Keratinocyte (primary cell): ENCODE measurements at regions not wholly inside any gene's neighbourhood (a gene's known extent, or its start where the extent isn't known, plus 50 kb on each side); places are given as distances from the start of the nearest gene placed in this dataset.

Experiments used
- DNase-seq: peaks from one replicate; pipeline ENCODE4 v3.0.0-alpha.2; 2011; ENCODE audit warnings: low read depth, missing footprints, low spot score
- FAIRE-seq: peaks from 2 replicates; lab custom pipeline; 2011; peaks lifted over from hg19 to GRCh38; lab: Jason Lieb, UNC
- H2AFZ ChIP-seq: 2 replicates; pipeline ENCODE4 v1.6.0; 2012; ENCODE audit warnings: low read length, control low read depth, inconsistent platforms; ENCODE audit not compliant: control insufficient read depth
- H3K27ac ChIP-seq: 2 replicates; pipeline ENCODE4 v1.5.1; 2011; ENCODE audit warnings: low read length; ENCODE audit not compliant: control insufficient read depth, insufficient read depth
- H3K27me3 ChIP-seq: 3 replicates; pipeline ENCODE4 v1.6.0; 2011; ENCODE audit warnings: low read length; ENCODE audit not compliant: control insufficient read depth, insufficient read depth; ENCODE audit errors: extremely low read depth
- H3K36me3 ChIP-seq, 2 experiments: 2 replicates in 1 of 2; 3 replicates in 1 of 2; pipeline ENCODE4 v1.5.1; 2011; ENCODE audit warnings: low read length in 2 of 2, mild to moderate bottlenecking in 1 of 2; ENCODE audit not compliant: control insufficient read depth in 2 of 2, insufficient read depth in 2 of 2; ENCODE audit errors: extremely low read depth in 1 of 2
- H3K4me1 ChIP-seq: 3 replicates; pipeline ENCODE4 v1.5.1; 2011; ENCODE audit warnings: low read length; ENCODE audit not compliant: control insufficient read depth, insufficient read depth; ENCODE audit errors: extremely low read depth
- H3K4me2 ChIP-seq: 3 replicates; pipeline ENCODE4 v1.6.0; 2011; ENCODE audit warnings: low read depth, low read length; ENCODE audit not compliant: control insufficient read depth, insufficient read depth; ENCODE audit errors: extremely low read depth
- H3K4me3 ChIP-seq, 3 experiments: fragments of 200-600 bp in 1 of 3; sonication (generic) in 1 of 3; 2 replicates in 2 of 3; 3 replicates in 1 of 3; pipeline ENCODE4 v1.5.1; 2011 to 2016; ENCODE audit warnings: low read length in 3 of 3, mild to moderate bottlenecking in 3 of 3, control low read depth in 2 of 3, inconsistent platforms in 1 of 3, low read depth in 1 of 3, mixed read lengths in 1 of 3, mixed run types in 1 of 3, moderate library complexity in 1 of 3; ENCODE audit not compliant: control insufficient read depth in 2 of 3, insufficient read depth in 2 of 3; ENCODE audit errors: extremely low read depth in 1 of 3
- H3K79me2 ChIP-seq: 2 replicates; pipeline ENCODE4 v1.6.0; 2012; ENCODE audit warnings: low read length; ENCODE audit not compliant: control insufficient read depth, insufficient read depth
- H3K9ac ChIP-seq: 3 replicates; pipeline ENCODE4 v1.6.0; 2011; ENCODE audit warnings: low read length; ENCODE audit not compliant: control insufficient read depth, insufficient read depth; ENCODE audit errors: extremely low read depth
- H3K9me1 ChIP-seq: 3 replicates; pipeline ENCODE4 v1.6.0; 2011; ENCODE audit warnings: low read length; ENCODE audit not compliant: control insufficient read depth, insufficient read depth; ENCODE audit errors: extremely low read depth
- H3K9me3 ChIP-seq: 2 replicates; pipeline ENCODE4 v1.5.1; 2012; ENCODE audit warnings: low read depth, low read length; ENCODE audit not compliant: control insufficient read depth
- H4K20me1 ChIP-seq: 3 replicates; pipeline ENCODE4 v1.6.0; 2011; ENCODE audit warnings: low read length; ENCODE audit not compliant: control insufficient read depth, insufficient read depth; ENCODE audit errors: extremely low read depth
- EZH2 ChIP-seq: IDR thresholded peaks from one replicate; pipeline ENCODE4 v1.6.1; 2012; ENCODE audit warnings: inconsistent platforms, mild to moderate bottlenecking, low read length, moderate library complexity
- dilution Hi-C: fragments of 300-500 bp; cut with MboI; formaldehyde crosslinking; loops from one replicate; pipeline ENCODE4 v1.7.0; 2020; ENCODE audit warnings: low sequenced_read_pairs; ENCODE audit not compliant: extremely low pct_ligation_motif_present
- TF ChIP-seq, protein P1 (sequence below), 3 experiments: IDR thresholded peaks in 1 of 3; conservative IDR thresholded peaks in 1 of 3; optimal IDR thresholded peaks in 1 of 3; 2 replicates in 2 of 3; 3 replicates in 1 of 3; pipeline versions ENCODE3 to v1.5.1; 2011; ENCODE audit warnings: low read length in 3 of 3, mild to moderate bottlenecking in 3 of 3, moderate library complexity in 2 of 3, control low read depth in 1 of 3, inconsistent platforms in 1 of 3; ENCODE audit not compliant: insufficient read depth in 2 of 3; ENCODE audit errors: extremely low read depth in 1 of 3

DNA sequence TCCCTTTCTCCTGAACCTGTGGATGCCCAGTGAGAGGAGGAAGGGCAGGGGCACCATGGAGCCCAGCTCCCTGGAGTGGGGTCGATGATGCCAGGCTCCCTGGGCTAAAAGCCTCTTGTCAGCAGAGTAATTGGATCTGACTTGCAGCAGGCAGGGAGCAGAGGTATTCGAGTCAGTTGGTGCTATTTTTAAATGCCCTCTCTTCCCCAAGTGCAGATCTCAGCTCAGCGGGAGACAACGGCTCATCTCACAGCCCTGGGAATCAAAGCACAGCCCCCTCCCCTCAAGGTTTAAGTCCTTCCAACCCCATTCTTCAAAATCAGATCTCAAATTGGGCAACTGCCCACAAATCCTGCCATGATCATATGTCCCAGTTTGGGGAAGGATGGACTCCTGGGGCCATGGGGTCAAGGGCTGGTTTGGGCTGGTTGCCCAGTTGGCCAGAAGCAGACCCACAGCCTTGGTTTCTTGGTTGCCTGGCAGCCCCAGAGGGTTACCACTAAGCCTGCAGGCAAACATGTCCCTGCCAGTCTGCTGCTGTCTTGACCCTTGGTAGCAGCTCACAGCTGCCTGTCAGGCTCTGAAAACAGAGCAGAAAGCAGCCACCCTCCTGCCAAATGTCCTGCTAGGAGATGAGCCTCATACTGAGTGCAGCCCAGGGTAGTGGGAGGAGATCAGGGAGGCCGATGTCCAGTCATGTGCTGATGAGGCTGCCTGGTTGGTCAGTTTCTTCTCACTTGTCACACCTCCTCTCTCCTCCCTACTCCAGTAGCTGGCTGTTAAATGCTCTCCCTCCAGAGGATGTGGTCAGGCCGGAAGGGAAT lies 244.9 kb downstream of the LOXHD1 start:
- Histone ChIP-seq H3K4me3 (no peak overlapping the region), H3K79me2 (no peaks in the 10 kb centered on the region), H3K27me3 (peaks cover 3% of the 10 kb centered on the region), H2AFZ (no peak overlapping the region), H3K9me1 (no peaks in the 10 kb centered on the region), H3K27ac (no peak overlapping the region), H3K4me2 (no peak overlapping the region), H3K4me1 (peaks cover 12% of the 10 kb centered on the region), H3K9ac (no peak overlapping the region), H4K20me1 (no peaks in the 10 kb centered on the region), H3K36me3 (no peaks in the 10 kb centered on the region), H3K9me3 (no peaks in the 10 kb centered on the region)
- DNase-seq (no peak), FAIRE-seq (no peak)
- TF ChIP-seq EZH2 = no peak
- TF ChIP-seq, protein P1, sequence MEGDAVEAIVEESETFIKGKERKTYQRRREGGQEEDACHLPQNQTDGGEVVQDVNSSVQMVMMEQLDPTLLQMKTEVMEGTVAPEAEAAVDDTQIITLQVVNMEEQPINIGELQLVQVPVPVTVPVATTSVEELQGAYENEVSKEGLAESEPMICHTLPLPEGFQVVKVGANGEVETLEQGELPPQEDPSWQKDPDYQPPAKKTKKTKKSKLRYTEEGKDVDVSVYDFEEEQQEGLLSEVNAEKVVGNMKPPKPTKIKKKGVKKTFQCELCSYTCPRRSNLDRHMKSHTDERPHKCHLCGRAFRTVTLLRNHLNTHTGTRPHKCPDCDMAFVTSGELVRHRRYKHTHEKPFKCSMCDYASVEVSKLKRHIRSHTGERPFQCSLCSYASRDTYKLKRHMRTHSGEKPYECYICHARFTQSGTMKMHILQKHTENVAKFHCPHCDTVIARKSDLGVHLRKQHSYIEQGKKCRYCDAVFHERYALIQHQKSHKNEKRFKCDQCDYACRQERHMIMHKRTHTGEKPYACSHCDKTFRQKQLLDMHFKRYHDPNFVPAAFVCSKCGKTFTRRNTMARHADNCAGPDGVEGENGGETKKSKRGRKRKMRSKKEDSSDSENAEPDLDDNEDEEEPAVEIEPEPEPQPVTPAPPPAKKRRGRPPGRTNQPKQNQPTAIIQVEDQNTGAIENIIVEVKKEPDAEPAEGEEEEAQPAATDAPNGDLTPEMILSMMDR (optimal IDR thresholded peaks at IDR 0.05 in 1 of 3, IDR thresholded peaks at IDR 0.05 in 1 of 3, conservative IDR thresholded peaks at IDR 0.05 in 1 of 3; ENCODE audit: extremely low read depth in 1 of 3, insufficient read depth in 2 of 3, low read length in 3 of 3) = no peak
- dilution Hi-C loops = no loop called here

DNA sequence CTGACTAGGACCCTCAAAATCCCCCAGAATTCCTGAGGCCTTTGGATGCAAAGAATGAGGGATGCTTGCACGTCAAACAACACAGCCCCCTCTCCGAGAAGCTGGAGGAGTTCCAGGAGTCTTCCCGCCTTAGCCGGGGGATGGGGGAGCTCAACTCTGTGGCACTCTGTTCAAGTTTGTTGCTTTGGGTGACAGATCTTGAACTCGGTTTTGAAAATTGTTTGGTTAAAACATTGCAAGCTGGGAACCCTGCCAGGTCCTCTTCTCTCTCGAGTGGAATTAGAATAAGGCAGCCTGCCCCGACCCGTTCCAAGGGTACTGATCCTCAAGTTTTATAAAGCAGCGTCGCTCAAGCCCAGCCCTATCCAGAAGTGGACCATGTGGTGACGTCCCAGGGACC lies 244.1 kb downstream of the LOXHD1 start:
- no peak overlapping the region for H3K27ac ChIP-seq
- no peaks in the 10 kb centered on the region for H3K9me1 ChIP-seq
- dilution Hi-C loops = no loop called here

More for the DNA sequence above, 244.1 kb downstream of the LOXHD1 start:
- Histone ChIP-seq H3K79me2 (no peaks in the 10 kb centered on the region), H3K4me3 (no peak overlapping the region), H3K27me3 (peaks cover 3% of the 10 kb centered on the region), H3K9ac (no peak overlapping the region), H3K9me3 (no peaks in the 10 kb centered on the region), H3K4me2 (no peak overlapping the region), H4K20me1 (no peaks in the 10 kb centered on the region), H3K4me1 (peaks cover 6% of the 10 kb centered on the region), H3K36me3 (no peaks in the 10 kb centered on the region), H2AFZ (no peak overlapping the region)
- FAIRE-seq (no peak), DNase-seq (no peak)
- no peak for TF ChIP-seq EZH2
- TF ChIP-seq, protein P1 (optimal IDR thresholded peaks at IDR 0.05 in 1 of 3, IDR thresholded peaks at IDR 0.05 in 1 of 3, conservative IDR thresholded peaks at IDR 0.05 in 1 of 3; ENCODE audit: extremely low read depth in 1 of 3, insufficient read depth in 2 of 3, low read length in 3 of 3) = no peak
